ENCODE measurements at regions not wholly inside any gene's neighbourhood (a gene's known extent, or its start where the extent isn't known, plus 50 kb on each side); places are given as distances from the start of the nearest gene placed in this dataset.

DNA sequence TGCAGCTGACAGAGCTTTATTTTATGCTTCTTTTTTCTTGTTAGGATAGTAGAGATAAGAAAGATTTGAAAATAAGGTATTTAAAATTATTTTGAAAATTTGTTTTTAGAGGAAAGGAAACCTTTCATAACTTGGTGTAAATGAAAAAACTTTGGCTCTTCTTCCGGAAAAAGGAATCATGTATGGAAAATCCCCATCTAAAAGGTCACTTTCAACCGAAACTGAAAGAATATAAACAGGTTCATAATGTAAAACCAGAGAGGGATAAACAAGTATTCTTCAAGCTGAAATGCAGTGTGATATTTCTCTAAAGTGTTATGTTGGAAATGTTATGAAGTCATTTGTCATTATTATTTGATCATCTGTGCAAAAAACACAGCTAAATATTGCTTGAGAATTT lies 246.8 kb downstream of the NFKBIZ start:
- Histone ChIP-seq H3K27me3 (ENCODE audit: control insufficient read depth, insufficient read depth, low read length, poor library complexity, severe bottlenecking) (no peaks in the 10 kb centered on the region), H3K27ac (ENCODE audit: low read depth, low read length) (no peak overlapping the region), H3K4me1 (ENCODE audit: control insufficient read depth, insufficient read depth, low read length) (no peaks in the 10 kb centered on the region), H3K9ac (ENCODE audit: extremely low read depth, low read length, poor library complexity, severe bottlenecking) (no peak overlapping the region), H3K9me3 (ENCODE audit: control insufficient read depth, low read length) (no peaks in the 10 kb centered on the region), H3K36me3 (ENCODE audit: control insufficient read depth, insufficient read depth, low read length) (no peaks in the 10 kb centered on the region), H3K4me3 (ENCODE audit: low read length) (no peak overlapping the region)
- H3K27me3 Mint-ChIP-seq (ENCODE audit: insufficient read depth): no peaks in the 10 kb centered on the region
- no peaks in the 10 kb centered on the region for H3K4me1 Mint-ChIP-seq
- no peak for DNase-seq
- WGBS, 2 experiments (ENCODE audit: insufficient coverage in 1 of 2, insufficient read length in 1 of 2): 84 to 100% methylated on average over 2 of the region's 2 CpGs
- no peaks in the 10 kb centered on the region for H3K36me3 Mint-ChIP-seq (ENCODE audit: low read depth)
- no peak overlapping the region for H3K27ac Mint-ChIP-seq
- no peaks in the 10 kb centered on the region for H3K9me3 Mint-ChIP-seq
- TF ChIP-seq, protein P1, sequence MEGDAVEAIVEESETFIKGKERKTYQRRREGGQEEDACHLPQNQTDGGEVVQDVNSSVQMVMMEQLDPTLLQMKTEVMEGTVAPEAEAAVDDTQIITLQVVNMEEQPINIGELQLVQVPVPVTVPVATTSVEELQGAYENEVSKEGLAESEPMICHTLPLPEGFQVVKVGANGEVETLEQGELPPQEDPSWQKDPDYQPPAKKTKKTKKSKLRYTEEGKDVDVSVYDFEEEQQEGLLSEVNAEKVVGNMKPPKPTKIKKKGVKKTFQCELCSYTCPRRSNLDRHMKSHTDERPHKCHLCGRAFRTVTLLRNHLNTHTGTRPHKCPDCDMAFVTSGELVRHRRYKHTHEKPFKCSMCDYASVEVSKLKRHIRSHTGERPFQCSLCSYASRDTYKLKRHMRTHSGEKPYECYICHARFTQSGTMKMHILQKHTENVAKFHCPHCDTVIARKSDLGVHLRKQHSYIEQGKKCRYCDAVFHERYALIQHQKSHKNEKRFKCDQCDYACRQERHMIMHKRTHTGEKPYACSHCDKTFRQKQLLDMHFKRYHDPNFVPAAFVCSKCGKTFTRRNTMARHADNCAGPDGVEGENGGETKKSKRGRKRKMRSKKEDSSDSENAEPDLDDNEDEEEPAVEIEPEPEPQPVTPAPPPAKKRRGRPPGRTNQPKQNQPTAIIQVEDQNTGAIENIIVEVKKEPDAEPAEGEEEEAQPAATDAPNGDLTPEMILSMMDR (conservative IDR thresholded peaks at IDR 0.05): no peak
- no peak overlapping the region for H3K4me3 Mint-ChIP-seq

DNA sequence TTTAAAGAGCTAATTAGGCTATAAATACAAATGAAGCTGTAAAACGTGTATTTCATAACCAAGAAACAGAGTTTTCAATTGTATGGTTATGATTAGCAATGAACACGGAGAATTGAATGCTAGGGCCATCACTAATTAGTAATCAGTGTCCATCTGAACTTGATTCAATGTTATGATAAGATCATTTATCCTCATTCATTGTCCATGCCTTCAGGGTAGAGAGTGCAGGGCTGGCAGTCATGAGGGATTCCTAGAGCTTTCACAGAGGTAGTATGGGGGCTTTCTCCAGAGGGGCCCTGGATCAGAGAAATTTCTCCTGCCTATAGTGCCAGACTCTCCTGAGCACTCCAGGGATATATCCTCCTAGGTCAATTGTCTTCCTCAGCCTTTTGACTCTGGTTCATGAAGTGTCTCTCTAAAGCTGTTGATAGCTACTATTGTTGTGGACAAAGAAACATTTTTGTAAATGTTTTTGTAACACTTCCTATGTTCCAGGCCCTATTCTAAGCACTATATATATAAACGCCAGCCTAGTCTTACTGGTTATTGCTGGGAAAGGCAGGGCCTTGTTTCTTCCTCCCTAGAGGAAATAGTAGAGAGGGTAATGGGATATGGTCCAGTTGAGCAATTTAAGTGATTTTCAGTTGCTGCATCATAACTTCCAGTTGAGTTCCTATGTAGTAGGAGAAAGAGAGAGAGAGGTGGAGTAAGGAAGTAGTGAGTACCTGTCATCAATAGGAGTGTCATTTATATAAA lies 249.0 kb downstream of the NFKBIZ start:
- WGBS, 2 experiments (ENCODE audit: insufficient coverage in 1 of 2, insufficient read length in 1 of 2): 80 to 86% methylated on average over 1 to 3 of the region's 3 CpGs
- no peak overlapping the region for H3K27ac ChIP-seq (ENCODE audit: low read depth, low read length)
- TF ChIP-seq, protein P1 (conservative IDR thresholded peaks at IDR 0.05): no peak
- H3K9ac ChIP-seq (ENCODE audit: extremely low read depth, low read length, poor library complexity, severe bottlenecking): no peak overlapping the region
- Mint-ChIP-seq H3K9me3 (no peaks in the 10 kb centered on the region), H3K27ac (no peak overlapping the region), H3K4me3 (no peak overlapping the region), H3K36me3 (ENCODE audit: low read depth) (no peaks in the 10 kb centered on the region), H3K4me1 (no peaks in the 10 kb centered on the region), H3K27me3 (ENCODE audit: insufficient read depth) (no peaks in the 10 kb centered on the region)
- H3K4me3 ChIP-seq (ENCODE audit: low read length): no peak overlapping the region
- H3K9me3 ChIP-seq (ENCODE audit: control insufficient read depth, low read length): no peaks in the 10 kb centered on the region
- H3K27me3 ChIP-seq (ENCODE audit: control insufficient read depth, insufficient read depth, low read length, poor library complexity, severe bottlenecking): no peaks in the 10 kb centered on the region
- no peaks in the 10 kb centered on the region for H3K36me3 ChIP-seq (ENCODE audit: control insufficient read depth, insufficient read depth, low read length)
- no peak for DNase-seq
- H3K4me1 ChIP-seq (ENCODE audit: control insufficient read depth, insufficient read depth, low read length): no peaks in the 10 kb centered on the region

DNA sequence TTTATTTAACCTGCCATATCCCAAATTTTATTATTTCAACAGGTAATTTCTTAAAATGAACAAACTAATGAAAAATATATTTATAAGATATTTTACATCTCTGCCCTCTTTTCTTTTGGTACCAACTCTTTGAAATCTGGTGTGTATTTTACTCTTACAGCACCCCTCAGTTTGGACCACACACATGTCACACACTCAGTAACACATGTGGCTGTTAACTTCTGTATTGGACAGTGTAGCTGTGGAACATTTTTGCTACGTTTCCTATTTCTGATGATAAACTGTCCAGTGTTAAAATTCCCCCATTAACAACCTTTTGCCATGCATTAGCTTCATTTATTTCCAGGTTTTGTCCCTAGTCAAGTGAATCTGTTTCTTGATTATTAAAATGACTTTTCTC lies 250.6 kb downstream of the NFKBIZ start:
- Mint-ChIP-seq H3K4me3 (no peak overlapping the region), H3K9me3 (no peaks in the 10 kb centered on the region), H3K27ac (no peak overlapping the region), H3K4me1 (no peaks in the 10 kb centered on the region), H3K27me3 (ENCODE audit: insufficient read depth) (no peaks in the 10 kb centered on the region), H3K36me3 (ENCODE audit: low read depth) (no peaks in the 10 kb centered on the region)
- Histone ChIP-seq H3K9me3 (ENCODE audit: control insufficient read depth, low read length) (no peaks in the 10 kb centered on the region), H3K36me3 (ENCODE audit: control insufficient read depth, insufficient read depth, low read length) (no peaks in the 10 kb centered on the region), H3K27me3 (ENCODE audit: control insufficient read depth, insufficient read depth, low read length, poor library complexity, severe bottlenecking) (no peaks in the 10 kb centered on the region), H3K27ac (ENCODE audit: low read depth, low read length) (no peak overlapping the region), H3K9ac (ENCODE audit: extremely low read depth, low read length, poor library complexity, severe bottlenecking) (no peak overlapping the region), H3K4me3 (ENCODE audit: low read length) (no peak overlapping the region), H3K4me1 (ENCODE audit: control insufficient read depth, insufficient read depth, low read length) (no peaks in the 10 kb centered on the region)
- DNase-seq: no peak
- WGBS, 2 experiments (ENCODE audit: insufficient coverage in 1 of 2, insufficient read length in 1 of 2): 88 to 100% methylated on average over 1 of the region's 1 CpG
- TF ChIP-seq, protein P1 (conservative IDR thresholded peaks at IDR 0.05): no peak

Measured in endodermal cell (in vitro differentiated cells).